ENCODE measurements at regions not wholly inside any gene's neighbourhood (a gene's known extent, or its start where the extent isn't known, plus 50 kb on each side); places are given as distances from the start of the nearest gene placed in this dataset.

GRCh38 chr11:34750692-34751405 is 130.0 kb downstream of the EHF start:
- TF ChIP-seq, protein P1, sequence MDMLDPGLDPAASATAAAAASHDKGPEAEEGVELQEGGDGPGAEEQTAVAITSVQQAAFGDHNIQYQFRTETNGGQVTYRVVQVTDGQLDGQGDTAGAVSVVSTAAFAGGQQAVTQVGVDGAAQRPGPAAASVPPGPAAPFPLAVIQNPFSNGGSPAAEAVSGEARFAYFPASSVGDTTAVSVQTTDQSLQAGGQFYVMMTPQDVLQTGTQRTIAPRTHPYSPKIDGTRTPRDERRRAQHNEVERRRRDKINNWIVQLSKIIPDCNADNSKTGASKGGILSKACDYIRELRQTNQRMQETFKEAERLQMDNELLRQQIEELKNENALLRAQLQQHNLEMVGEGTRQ (IDR thresholded peaks at IDR 0.05; ENCODE audit: borderline replicate concordance, low read depth, low read length) = no peak
- TF ChIP-seq, protein P2, sequence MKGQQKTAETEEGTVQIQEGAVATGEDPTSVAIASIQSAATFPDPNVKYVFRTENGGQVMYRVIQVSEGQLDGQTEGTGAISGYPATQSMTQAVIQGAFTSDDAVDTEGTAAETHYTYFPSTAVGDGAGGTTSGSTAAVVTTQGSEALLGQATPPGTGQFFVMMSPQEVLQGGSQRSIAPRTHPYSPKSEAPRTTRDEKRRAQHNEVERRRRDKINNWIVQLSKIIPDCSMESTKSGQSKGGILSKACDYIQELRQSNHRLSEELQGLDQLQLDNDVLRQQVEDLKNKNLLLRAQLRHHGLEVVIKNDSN (IDR thresholded peaks at IDR 0.05; ENCODE audit: borderline replicate concordance, low read depth) = no peak
- no peak for TF ChIP-seq CHD2 (IDR thresholded peaks at IDR 0.05; ENCODE audit: low read length, partially characterized antibody)
- TF ChIP-seq ZBTB33 (IDR thresholded peaks at IDR 0.05; ENCODE audit: borderline replicate concordance, low read depth) = no peak
- no peak for TF ChIP-seq NFIC (IDR thresholded peaks at IDR 0.05; ENCODE audit: borderline replicate concordance)
- no peak for TF ChIP-seq YY1 (IDR thresholded peaks at IDR 0.05; ENCODE audit: low read depth)
- CTCF ChIA-PET = interaction anchor here (0.7 kb wide), 1 partner anchor 57 kb away, joined by 4 read pairs; no protein-coding TSS in a partner anchor
- peaks cover 11% of the 10 kb centered on the region; the same call in 1 of the 2 replicates for H3K27me3 ChIP-seq (ENCODE audit: insufficient read depth)

DNA sequence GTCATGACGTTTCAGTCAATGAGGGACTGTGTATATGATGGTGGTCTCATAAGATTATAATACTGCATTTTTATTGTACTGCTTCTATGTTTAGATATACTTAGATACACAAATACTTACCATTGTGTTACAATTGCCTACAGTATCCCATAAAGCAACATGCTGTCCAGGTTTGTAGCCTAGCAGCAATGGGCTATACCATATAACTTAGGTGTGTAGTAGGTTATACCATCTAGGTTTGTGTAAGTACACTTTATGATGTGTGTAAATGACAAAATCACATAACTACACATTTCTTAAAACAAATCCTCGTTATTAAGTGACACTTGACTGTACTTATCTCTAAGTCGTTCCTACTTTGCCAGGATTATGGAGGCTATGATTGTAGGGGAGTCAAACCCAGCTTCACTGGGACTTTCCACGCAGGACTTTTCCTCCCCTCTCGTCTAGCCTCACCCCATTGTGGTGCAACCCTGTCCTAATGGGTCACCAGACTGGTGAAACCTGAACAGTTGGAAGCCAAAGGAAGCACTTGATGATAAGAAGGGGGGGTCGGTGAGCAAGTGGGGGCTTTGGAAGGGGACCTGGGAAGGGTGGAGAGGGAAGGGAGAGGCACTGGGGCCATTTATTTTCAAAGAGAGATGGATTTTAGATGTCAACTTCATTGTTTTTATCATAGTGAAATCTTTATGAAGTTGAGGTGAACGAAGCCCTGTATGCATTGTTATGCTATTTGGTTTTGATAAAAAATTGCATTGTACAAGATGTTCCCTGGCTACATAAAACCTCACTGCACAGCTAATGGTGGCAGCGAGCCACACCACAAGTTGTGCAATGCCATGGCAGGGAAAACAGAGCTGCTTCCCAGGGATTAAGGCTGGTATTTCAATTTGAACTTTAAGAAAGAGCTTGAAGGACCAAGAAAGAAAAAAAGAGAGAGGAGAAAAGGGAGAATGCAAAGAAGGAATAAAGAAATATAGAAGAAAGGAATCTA is 129.1 kb downstream of the EHF start:
- Histone ChIP-seq H3K9me2 (no peaks in the 10 kb centered on the region), H3K9me3 (no peaks in the 10 kb centered on the region), H2AFZ (ENCODE audit: low read depth) (no peak overlapping the region), H3K36me3 (replicated peaks in 1 of 2; ENCODE audit: control insufficient read depth in 1 of 2, insufficient read depth in 2 of 2, low read length in 1 of 2) (no peaks in the 10 kb centered on the region), H4K20me1 (ENCODE audit: insufficient read depth) (no peaks in the 10 kb centered on the region), H3K4me2 (no peak overlapping the region), H3K4me3 (ENCODE audit: low read depth in 2 of 2, low read length in 1 of 2) (no peak overlapping the region), H3K79me2 (ENCODE audit: insufficient read depth) (no peaks in the 10 kb centered on the region), H3K9ac (no peak overlapping the region), H3K4me1 (ENCODE audit: control insufficient read depth in 1 of 2, insufficient read depth in 2 of 2, low read depth in 1 of 2, low read length in 1 of 2) (no peaks in the 10 kb centered on the region), H3K27me3 (ENCODE audit: insufficient read depth) (peaks cover 11% of the 10 kb centered on the region; the same call in 1 of the 2 replicates), H3F3A (replicated peaks; ENCODE audit: insufficient read depth) (no peaks in the 10 kb centered on the region), H3K27ac (ENCODE audit: low read depth in 2 of 2, low read length in 1 of 2) (no peak overlapping the region)
- POLR2A ChIA-PET = no interaction called here
- DNase-seq = no peak
- WGBS (ENCODE audit: low lambda C conversion rate) = 14% methylated on average over 8 of the region's 8 CpGs
- CTCF ChIA-PET = no interaction called here
- TF ChIP-seq NFIC (IDR thresholded peaks at IDR 0.05; ENCODE audit: borderline replicate concordance) (no peak), MXI1 (IDR thresholded peaks at IDR 0.05; ENCODE audit: low read depth, low read length) (no peak), FOSL2 (IDR thresholded peaks at IDR 0.05; ENCODE audit: borderline replicate concordance, low read depth) (no peak), RCOR1 (IDR thresholded peaks at IDR 0.05; ENCODE audit: low read length) (no peak), FOXJ3 (CRISPR knock-in tag; IDR thresholded peaks at IDR 0.05) (no peak), SIN3A (IDR thresholded peaks at IDR 0.05; ENCODE audit: borderline replicate concordance, low read depth, low read length) (no peak), CHD2 (IDR thresholded peaks at IDR 0.05; ENCODE audit: low read length, partially characterized antibody) (no peak), ZBTB33 (IDR thresholded peaks at IDR 0.05; ENCODE audit: borderline replicate concordance, low read depth) (no peak), EZH2phosphoT487 (IDR thresholded peaks at IDR 0.05; ENCODE audit: borderline replicate concordance, low read depth) (no peak), JUND (IDR thresholded peaks at IDR 0.05) (no peak)
- TF ChIP-seq, protein P2 (IDR thresholded peaks at IDR 0.05; ENCODE audit: borderline replicate concordance, low read depth) = no peak
- TF ChIP-seq, protein P3, sequence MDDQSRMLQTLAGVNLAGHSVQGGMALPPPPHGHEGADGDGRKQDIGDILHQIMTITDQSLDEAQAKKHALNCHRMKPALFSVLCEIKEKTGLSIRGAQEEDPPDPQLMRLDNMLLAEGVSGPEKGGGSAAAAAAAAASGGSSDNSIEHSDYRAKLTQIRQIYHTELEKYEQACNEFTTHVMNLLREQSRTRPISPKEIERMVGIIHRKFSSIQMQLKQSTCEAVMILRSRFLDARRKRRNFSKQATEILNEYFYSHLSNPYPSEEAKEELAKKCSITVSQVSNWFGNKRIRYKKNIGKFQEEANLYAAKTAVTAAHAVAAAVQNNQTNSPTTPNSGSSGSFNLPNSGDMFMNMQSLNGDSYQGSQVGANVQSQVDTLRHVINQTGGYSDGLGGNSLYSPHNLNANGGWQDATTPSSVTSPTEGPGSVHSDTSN (IDR thresholded peaks at IDR 0.05) = no peak

More at GRCh38 chr11:34750692-34751405, 130.0 kb downstream of the EHF start:
- Histone ChIP-seq H3K4me1 (ENCODE audit: control insufficient read depth in 1 of 2, insufficient read depth in 2 of 2, low read depth in 1 of 2, low read length in 1 of 2) (no peaks in the 10 kb centered on the region), H3K9me2 (no peaks in the 10 kb centered on the region), H3K4me2 (no peak overlapping the region), H3F3A (replicated peaks; ENCODE audit: insufficient read depth) (no peaks in the 10 kb centered on the region), H3K9me3 (no peaks in the 10 kb centered on the region), H3K4me3 (ENCODE audit: low read depth in 2 of 2, low read length in 1 of 2) (no peak overlapping the region), H3K79me2 (ENCODE audit: insufficient read depth) (no peaks in the 10 kb centered on the region), H2AFZ (ENCODE audit: low read depth) (no peak overlapping the region), H3K9ac (no peak overlapping the region), H4K20me1 (ENCODE audit: insufficient read depth) (no peaks in the 10 kb centered on the region), H3K36me3 (replicated peaks in 1 of 2; ENCODE audit: control insufficient read depth in 1 of 2, insufficient read depth in 2 of 2, low read length in 1 of 2) (no peaks in the 10 kb centered on the region), H3K27ac (ENCODE audit: low read depth in 2 of 2, low read length in 1 of 2) (no peak overlapping the region)
- POLR2A ChIA-PET = no interaction called here
- 34% methylated on average over 1 of the region's 1 CpG for WGBS (ENCODE audit: low lambda C conversion rate)
- no peak for DNase-seq
